ENCODE measurements at regions not wholly inside any gene's neighbourhood (a gene's known extent, or its start where the extent isn't known, plus 50 kb on each side); places are given as distances from the start of the nearest gene placed in this dataset.

DNA sequence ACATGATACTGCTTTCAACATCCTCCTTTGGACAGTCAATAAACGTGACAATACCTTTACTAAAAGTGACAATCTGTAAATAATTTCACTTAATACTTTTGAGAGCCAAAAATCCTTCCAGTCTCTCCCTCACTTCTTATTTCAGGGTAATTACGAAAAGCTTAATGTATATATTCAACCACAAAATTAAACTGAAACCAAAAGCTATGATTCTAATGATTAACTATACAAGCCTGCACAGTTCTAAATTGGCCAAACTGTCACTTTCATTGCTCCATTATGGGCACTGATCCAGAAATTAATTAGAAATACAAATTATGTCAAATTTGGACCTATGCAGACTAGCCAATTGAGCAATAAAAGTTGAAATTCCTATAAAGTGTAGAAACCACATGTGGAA lies 696.5 kb upstream of the MIS18BP1 start:
- CTCF ChIA-PET: no interaction called here
- H3K9me3 ChIP-seq: no peaks in the 10 kb centered on the region
- POLR2A ChIA-PET: no interaction called here

DNA sequence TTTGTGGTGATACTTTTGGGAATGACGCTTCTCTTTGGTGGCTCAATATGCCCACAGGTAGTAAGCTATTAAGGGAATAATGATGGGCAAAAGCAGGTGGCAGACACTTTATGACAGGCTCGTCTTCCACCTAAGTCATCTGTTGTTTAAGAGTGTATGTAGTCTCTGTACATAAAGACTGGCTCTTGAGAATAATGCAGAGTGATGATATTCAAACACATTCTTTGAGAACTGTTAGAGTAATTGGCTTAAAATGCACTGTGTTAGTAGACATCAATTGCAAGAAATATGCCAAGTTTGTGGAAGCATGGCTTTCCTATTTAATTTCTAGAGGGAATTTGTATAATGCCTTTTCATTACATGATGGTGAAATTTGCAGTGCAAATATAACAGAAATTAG lies 694.8 kb upstream of the MIS18BP1 start:
- no peaks in the 10 kb centered on the region for H3K9me3 Mint-ChIP-seq (ENCODE audit: unreplicated experiment)
- H3K4me3 Mint-ChIP-seq (ENCODE audit: unreplicated experiment): no peak overlapping the region
- Histone ChIP-seq H3K9me3 (no peaks in the 10 kb centered on the region), H3K4me1 (no peaks in the 10 kb centered on the region), H3K4me3 (ENCODE audit: low read depth, low read length) (no peak overlapping the region), H3K36me3 (ENCODE audit: control insufficient read depth, insufficient read depth, low read length) (no peaks in the 10 kb centered on the region), H3K27me3 (replicated peaks; ENCODE audit: control insufficient read depth, insufficient read depth, low read length) (no peaks in the 10 kb centered on the region)
- H3K36me3 Mint-ChIP-seq (ENCODE audit: insufficient read depth, unreplicated experiment): no peaks in the 10 kb centered on the region
- intact Hi-C loops (cut with micrococcal nuclease; ENCODE audit: unreplicated experiment): no loop called here
- no TSS peak for BruUV-seq (replicated peaks)
- no peaks in the 10 kb centered on the region for H3K4me1 Mint-ChIP-seq (ENCODE audit: low read depth, unreplicated experiment)
- no peaks in the 10 kb centered on the region for H3K27me3 Mint-ChIP-seq (ENCODE audit: insufficient read depth, unreplicated experiment)
- CTCF ChIA-PET: no interaction called here
- H3K27ac Mint-ChIP-seq (ENCODE audit: unreplicated experiment): no peak overlapping the region
- TF ChIP-seq, protein P1, sequence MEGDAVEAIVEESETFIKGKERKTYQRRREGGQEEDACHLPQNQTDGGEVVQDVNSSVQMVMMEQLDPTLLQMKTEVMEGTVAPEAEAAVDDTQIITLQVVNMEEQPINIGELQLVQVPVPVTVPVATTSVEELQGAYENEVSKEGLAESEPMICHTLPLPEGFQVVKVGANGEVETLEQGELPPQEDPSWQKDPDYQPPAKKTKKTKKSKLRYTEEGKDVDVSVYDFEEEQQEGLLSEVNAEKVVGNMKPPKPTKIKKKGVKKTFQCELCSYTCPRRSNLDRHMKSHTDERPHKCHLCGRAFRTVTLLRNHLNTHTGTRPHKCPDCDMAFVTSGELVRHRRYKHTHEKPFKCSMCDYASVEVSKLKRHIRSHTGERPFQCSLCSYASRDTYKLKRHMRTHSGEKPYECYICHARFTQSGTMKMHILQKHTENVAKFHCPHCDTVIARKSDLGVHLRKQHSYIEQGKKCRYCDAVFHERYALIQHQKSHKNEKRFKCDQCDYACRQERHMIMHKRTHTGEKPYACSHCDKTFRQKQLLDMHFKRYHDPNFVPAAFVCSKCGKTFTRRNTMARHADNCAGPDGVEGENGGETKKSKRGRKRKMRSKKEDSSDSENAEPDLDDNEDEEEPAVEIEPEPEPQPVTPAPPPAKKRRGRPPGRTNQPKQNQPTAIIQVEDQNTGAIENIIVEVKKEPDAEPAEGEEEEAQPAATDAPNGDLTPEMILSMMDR (IDR thresholded peaks at IDR 0.05; ENCODE audit: insufficient read depth in 1 of 2, low read depth in 1 of 2, low read length in 1 of 2, severe bottlenecking in 1 of 2, unreplicated experiment in 1 of 2): no peak
- DNase-seq: no peak
- POLR2A ChIA-PET: no interaction called here

More for the DNA sequence above, 696.5 kb upstream of the MIS18BP1 start:
- no peak for DNase-seq
- H3K36me3 Mint-ChIP-seq (ENCODE audit: insufficient read depth, unreplicated experiment): no peaks in the 10 kb centered on the region
- no peak overlapping the region for H3K27ac Mint-ChIP-seq (ENCODE audit: unreplicated experiment)
- no peak overlapping the region for H3K4me3 Mint-ChIP-seq (ENCODE audit: unreplicated experiment)
- H3K27me3 ChIP-seq (replicated peaks; ENCODE audit: control insufficient read depth, insufficient read depth, low read length): no peaks in the 10 kb centered on the region
- no peak overlapping the region for H3K4me3 ChIP-seq (ENCODE audit: low read depth, low read length)
- no peaks in the 10 kb centered on the region for H3K4me1 Mint-ChIP-seq (ENCODE audit: low read depth, unreplicated experiment)
- no peaks in the 10 kb centered on the region for H3K9me3 Mint-ChIP-seq (ENCODE audit: unreplicated experiment)
- BruUV-seq (replicated peaks): no TSS peak
- H3K27me3 Mint-ChIP-seq (ENCODE audit: insufficient read depth, unreplicated experiment): no peaks in the 10 kb centered on the region
- TF ChIP-seq, protein P1 (IDR thresholded peaks at IDR 0.05; ENCODE audit: insufficient read depth in 1 of 2, low read depth in 1 of 2, low read length in 1 of 2, severe bottlenecking in 1 of 2, unreplicated experiment in 1 of 2): no peak
- intact Hi-C loops (cut with micrococcal nuclease; ENCODE audit: unreplicated experiment): no loop called here
- H3K4me1 ChIP-seq: no peaks in the 10 kb centered on the region
- no peaks in the 10 kb centered on the region for H3K36me3 ChIP-seq (ENCODE audit: control insufficient read depth, insufficient read depth, low read length)

GRCh38 chr14:45946251-45946650 lies 693.2 kb upstream of the MIS18BP1 start:
- no peak for DNase-seq
- no peaks in the 10 kb centered on the region for H3K36me3 ChIP-seq (ENCODE audit: control insufficient read depth, insufficient read depth, low read length)
- H3K27me3 Mint-ChIP-seq (ENCODE audit: insufficient read depth, unreplicated experiment): no peaks in the 10 kb centered on the region
- H3K9me3 ChIP-seq: no peaks in the 10 kb centered on the region
- POLR2A ChIA-PET: no interaction called here
- H3K9me3 Mint-ChIP-seq (ENCODE audit: unreplicated experiment): no peaks in the 10 kb centered on the region
- no peaks in the 10 kb centered on the region for H3K4me1 ChIP-seq
- no TSS peak for BruUV-seq (replicated peaks)
- TF ChIP-seq, protein P1 (IDR thresholded peaks at IDR 0.05; ENCODE audit: insufficient read depth in 1 of 2, low read depth in 1 of 2, low read length in 1 of 2, severe bottlenecking in 1 of 2, unreplicated experiment in 1 of 2): no peak
- H3K27ac Mint-ChIP-seq (ENCODE audit: unreplicated experiment): no peak overlapping the region
- no peak overlapping the region for H3K4me3 ChIP-seq (ENCODE audit: low read depth, low read length)
- no peaks in the 10 kb centered on the region for H3K4me1 Mint-ChIP-seq (ENCODE audit: low read depth, unreplicated experiment)
- intact Hi-C loops (cut with micrococcal nuclease; ENCODE audit: unreplicated experiment): no loop called here
- no peaks in the 10 kb centered on the region for H3K27me3 ChIP-seq (replicated peaks; ENCODE audit: control insufficient read depth, insufficient read depth, low read length)
- H3K4me3 Mint-ChIP-seq (ENCODE audit: unreplicated experiment): no peak overlapping the region
- H3K36me3 Mint-ChIP-seq (ENCODE audit: insufficient read depth, unreplicated experiment): no peaks in the 10 kb centered on the region
- CTCF ChIA-PET: no interaction called here
